ENCODE measurements at regions not wholly inside any gene's neighbourhood (a gene's known extent, or its start where the extent isn't known, plus 50 kb on each side); places are given as distances from the start of the nearest gene placed in this dataset.

DNA sequence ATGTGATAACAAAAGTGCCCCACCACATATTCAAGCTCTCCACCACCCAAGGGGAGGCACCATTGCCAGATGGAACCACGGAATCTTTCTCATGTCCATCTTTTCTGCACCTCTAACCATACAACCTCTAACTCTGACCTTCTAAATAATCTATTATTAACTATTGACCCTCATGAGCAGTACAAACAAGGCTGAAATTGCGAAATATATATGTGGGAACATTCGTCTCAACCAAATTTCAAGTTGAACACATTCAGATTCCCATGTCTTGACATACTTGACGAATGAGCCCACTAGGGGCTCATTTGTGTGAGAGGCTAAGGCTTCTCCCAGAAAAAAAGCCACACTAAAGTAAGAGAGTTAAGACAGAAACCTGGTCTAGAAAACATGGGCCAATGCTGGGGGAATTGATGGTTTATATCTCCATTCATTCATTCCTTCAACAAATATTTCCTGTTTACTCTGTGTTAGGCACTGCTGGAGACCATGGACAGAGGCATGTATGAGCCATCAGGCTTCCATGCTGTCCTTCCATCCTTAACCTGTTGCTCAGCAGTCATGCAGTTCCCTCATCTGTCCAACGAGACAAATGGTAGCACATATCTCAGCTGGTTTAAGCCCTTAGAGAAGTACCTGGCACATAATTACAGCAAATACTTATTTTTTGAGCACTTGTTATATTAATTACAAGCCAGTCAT is 130.4 kb downstream of the ESM1 start:
- TF ChIP-seq CTCF (IDR thresholded peaks at IDR 0.05) = no peak
- TF ChIP-seq POLR2A (IDR thresholded peaks at IDR 0.05) = no peak

All from lower leg skin (tissue), 3 donors.